ENCODE measurements at regions not wholly inside any gene's neighbourhood (a gene's known extent, or its start where the extent isn't known, plus 50 kb on each side); places are given as distances from the start of the nearest gene placed in this dataset.

DNA sequence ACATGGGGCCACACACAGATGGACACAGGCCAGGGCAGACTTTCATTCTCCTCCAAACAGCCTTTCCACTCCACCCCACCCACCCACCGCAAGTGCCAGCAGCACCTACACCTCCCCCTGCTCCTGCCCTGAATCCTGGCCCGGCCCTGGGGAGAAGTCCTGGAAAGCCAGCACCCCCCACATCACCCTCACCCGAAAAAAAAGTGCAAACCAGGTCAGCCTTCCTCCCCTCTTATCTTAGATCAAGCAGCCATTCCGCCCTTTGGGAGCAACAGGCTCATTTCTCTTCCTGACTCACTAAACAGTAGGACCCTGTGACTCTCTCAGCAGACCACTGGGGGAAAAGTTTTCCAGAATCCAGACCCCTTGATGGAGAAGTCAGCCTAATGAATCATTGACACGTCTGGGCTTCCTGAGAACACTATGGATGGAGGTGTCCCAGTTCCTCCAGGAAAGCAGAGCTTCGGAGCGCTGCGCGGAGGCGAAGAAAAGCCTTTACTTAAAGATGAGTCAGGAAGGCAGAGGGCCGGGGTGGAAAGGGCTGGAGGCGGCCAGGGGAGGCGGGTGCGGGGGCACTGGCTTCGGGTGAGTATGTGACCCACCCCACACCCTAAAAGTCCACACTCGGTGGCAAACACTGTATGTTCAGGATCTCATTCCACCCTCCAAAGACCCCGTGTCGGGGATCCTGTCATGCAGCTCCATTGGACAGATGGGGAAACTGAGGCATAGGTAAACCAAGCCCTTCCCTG is 588.7 kb downstream of the MATN1 start:
- TF ChIP-seq, protein P1, sequence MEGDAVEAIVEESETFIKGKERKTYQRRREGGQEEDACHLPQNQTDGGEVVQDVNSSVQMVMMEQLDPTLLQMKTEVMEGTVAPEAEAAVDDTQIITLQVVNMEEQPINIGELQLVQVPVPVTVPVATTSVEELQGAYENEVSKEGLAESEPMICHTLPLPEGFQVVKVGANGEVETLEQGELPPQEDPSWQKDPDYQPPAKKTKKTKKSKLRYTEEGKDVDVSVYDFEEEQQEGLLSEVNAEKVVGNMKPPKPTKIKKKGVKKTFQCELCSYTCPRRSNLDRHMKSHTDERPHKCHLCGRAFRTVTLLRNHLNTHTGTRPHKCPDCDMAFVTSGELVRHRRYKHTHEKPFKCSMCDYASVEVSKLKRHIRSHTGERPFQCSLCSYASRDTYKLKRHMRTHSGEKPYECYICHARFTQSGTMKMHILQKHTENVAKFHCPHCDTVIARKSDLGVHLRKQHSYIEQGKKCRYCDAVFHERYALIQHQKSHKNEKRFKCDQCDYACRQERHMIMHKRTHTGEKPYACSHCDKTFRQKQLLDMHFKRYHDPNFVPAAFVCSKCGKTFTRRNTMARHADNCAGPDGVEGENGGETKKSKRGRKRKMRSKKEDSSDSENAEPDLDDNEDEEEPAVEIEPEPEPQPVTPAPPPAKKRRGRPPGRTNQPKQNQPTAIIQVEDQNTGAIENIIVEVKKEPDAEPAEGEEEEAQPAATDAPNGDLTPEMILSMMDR (IDR thresholded peaks at IDR 0.05; ENCODE audit: low read depth, low read length) = no peak
- TF ChIP-seq POLR2A (IDR thresholded peaks at IDR 0.05; ENCODE audit: extremely low read depth, insufficient read length) (no peak), MYC (IDR thresholded peaks at IDR 0.05; ENCODE audit: low read depth, low read length) (no peak)
- TF ChIP-seq, protein P2, sequence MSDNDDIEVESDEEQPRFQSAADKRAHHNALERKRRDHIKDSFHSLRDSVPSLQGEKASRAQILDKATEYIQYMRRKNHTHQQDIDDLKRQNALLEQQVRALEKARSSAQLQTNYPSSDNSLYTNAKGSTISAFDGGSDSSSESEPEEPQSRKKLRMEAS (IDR thresholded peaks at IDR 0.05; ENCODE audit: low read depth, low read length) = no peak

All from NB4 (cell line).